D721Med (cell line): ENCODE measurements at regions not wholly inside any gene's neighbourhood (a gene's known extent, or its start where the extent isn't known, plus 50 kb on each side); places are given as distances from the start of the nearest gene placed in this dataset.
"Not testable (repeated sequence)": the region's sequence is repeated elsewhere in the genome, so short reads cannot be mapped to it uniquely, and the experiment has no call there.

Source experiments
- DNase-seq: peaks from one replicate; pipeline ENCODE4 v3.0.0; 2011; ENCODE audit warnings: low spot score; ENCODE audit not compliant: insufficient read length
- FAIRE-seq: peaks from 2 replicates; lab custom pipeline; 2011; peaks lifted over from hg19 to GRCh38; lab: Jason Lieb, UNC
- TF ChIP-seq, protein P1 (sequence below): IDR thresholded peaks from 2 replicates; pipeline ENCODE4 v1.5.1; 2012; ENCODE audit warnings: mild to moderate bottlenecking, control low read depth; ENCODE audit not compliant: insufficient read depth; ENCODE audit errors: missing control alignments

DNA sequence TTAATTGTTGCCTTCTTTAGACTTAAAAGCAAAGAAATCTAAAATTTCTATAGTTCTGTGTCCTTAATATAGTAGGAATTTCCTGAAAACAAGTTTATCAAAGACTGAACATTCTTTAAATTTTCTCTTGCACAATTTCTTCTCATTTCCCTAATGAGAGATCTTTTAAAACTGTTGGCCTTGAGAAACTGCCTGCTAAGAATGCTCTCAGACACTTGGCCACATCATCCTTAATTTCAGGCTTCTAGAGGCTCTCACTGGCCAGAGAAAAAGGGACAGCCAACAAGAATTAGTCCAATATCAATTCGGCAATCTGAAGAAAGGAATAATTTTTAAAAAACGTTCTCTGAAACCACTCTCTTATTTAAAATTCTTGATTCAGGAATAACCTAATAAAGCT lies 167.0 kb upstream of the CREB1 start:
- TF ChIP-seq, protein P1, sequence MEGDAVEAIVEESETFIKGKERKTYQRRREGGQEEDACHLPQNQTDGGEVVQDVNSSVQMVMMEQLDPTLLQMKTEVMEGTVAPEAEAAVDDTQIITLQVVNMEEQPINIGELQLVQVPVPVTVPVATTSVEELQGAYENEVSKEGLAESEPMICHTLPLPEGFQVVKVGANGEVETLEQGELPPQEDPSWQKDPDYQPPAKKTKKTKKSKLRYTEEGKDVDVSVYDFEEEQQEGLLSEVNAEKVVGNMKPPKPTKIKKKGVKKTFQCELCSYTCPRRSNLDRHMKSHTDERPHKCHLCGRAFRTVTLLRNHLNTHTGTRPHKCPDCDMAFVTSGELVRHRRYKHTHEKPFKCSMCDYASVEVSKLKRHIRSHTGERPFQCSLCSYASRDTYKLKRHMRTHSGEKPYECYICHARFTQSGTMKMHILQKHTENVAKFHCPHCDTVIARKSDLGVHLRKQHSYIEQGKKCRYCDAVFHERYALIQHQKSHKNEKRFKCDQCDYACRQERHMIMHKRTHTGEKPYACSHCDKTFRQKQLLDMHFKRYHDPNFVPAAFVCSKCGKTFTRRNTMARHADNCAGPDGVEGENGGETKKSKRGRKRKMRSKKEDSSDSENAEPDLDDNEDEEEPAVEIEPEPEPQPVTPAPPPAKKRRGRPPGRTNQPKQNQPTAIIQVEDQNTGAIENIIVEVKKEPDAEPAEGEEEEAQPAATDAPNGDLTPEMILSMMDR: no peak
- no peak for FAIRE-seq
- no peak for DNase-seq

DNA sequence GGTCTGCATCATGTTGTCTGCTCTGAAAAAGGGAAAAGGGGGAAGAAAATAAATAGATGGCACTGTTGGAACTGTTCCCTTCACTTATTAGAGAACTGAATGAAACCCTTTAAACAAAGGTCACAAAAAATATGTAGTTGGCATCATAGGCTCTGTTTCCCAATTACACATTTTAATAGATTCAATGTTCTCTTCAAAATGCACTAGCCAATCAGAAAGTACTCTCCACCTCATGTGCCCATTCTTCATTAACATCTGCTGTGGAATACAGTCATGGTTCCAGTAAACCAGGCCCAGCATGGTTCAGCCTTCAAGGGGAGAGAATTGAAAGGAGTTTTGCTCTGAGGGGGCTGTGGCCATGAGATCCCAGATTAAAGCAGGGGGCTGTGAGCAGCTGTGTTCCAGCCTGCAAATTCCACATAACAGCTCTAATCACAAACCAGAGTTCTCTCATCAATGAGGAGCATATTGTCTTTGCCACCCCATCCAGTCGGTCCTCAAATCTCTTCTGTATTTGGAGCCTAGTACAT lies 165.9 kb upstream of the CREB1 start:
- FAIRE-seq: no peak
- DNase-seq: no peak
- TF ChIP-seq, protein P1: no peak

DNA sequence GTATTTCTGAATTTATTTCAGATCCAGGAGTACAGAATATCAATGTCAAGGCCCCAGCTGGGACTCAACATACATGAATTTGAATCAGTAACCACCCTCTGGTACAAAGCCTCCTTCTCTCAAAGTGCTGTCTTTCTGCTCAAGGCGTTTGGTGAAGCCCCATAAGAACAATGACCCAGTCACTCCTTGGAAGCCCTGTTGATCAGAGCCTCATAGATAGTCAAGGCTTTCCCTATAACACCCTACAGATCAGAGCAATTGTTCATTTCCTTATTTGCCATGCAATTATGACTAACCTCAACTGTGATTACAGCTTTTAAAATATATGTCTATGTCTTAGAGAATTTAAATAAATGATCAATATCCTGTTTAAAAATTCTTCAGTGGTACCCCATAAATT lies 159.1 kb upstream of the CREB1 start:
- no peak for FAIRE-seq
- TF ChIP-seq, protein P1: no peak

DNA sequence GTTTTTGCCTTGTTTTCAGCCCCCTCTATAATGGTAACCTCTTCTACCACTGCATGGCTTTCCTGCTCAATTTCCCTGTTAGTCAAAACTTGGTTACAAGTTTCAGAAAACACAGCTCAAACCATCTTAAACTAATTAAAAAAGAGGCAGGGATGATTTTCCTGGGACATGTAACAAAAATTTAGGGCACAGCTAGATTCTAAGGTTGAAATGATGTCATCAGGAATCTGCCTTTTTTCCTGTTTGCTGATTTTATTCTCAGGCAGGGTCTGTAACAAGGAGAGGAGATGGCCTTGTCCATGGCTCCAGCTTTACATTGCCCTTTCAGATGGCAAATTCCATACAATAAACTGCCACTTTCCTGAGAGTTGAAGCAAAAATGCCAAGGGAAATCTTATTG lies 157.9 kb upstream of the CREB1 start:
- DNase-seq (no peak), FAIRE-seq (no peak)
- TF ChIP-seq, protein P1: no peak

More for the DNA sequence above, 159.1 kb upstream of the CREB1 start:
- no peak for DNase-seq

DNA sequence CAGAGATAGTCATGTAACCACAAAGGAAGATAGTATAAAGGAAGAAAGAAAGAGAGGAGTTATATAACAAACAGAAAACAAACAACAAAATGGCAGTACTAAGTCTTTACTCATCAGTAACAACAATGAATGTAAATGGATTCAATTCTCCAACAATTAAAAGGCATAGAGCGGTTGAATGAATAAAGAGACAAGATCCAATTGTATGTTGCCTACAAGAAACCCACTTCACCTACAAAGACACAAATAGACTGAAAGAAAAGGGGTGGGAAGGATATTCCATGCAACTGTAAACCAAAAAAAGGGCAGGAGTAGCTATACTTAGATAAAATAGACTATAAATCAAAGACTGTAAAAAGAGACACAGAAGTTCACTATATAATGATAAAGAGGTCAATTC lies 157.3 kb upstream of the CREB1 start:
- no peak for FAIRE-seq
- TF ChIP-seq, protein P1: no peak
- DNase-seq: no peak

DNA sequence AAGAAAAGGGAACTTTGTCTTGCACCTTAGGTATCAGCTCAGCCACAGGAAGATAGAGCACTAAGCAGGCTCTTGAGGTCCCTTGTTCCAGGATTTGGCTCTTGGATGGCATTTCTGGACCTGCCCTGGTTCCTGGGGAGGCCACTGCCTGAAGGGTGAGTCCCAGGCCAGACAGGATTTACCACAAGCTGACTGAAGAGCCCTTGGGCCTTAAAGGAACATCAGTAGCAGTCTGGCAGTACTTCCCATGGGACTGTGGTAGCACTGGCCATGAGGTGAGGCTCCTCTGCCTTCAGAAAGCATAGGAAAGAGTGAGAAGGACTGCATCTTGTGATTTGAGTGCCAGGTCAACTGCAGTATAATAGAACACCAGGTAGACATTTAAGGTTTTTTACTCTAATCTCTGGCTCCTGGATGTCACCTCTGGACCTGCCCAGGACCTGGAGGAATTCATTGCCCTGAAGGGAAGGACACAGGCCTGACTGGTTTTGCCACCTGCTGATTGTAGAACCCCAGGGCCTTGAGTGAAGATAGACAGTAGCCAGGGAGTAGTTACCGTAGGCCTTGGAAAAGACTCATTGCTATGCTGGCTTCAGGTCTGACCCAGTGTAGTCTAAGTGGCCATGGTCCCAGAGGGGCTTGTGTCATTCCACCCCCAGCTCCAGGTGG lies 154.4 kb upstream of the CREB1 start:
- TF ChIP-seq, protein P1: no peak
- DNase-seq (no peak), FAIRE-seq (no peak)

DNA sequence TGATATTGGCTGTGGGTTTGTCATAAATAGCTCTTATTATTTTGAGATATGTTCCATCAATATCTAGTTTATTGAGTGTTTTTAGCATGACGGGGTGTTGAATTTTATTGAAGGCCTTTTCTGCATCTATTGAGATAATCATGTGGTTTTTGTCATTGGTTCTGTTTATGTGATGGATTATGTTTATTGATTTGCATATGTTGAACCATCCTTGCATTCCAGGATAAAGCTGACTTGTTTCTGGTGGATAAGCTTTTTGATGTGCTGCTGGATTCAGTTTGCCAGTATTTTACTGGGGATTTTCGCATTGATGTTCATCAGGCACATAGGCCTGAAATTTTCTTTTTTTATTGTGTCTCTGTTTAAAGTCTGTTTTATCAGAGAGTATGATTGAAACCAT lies 151.1 kb upstream of the CREB1 start:
- not testable (repeated sequence) for FAIRE-seq, DNase-seq

DNA sequence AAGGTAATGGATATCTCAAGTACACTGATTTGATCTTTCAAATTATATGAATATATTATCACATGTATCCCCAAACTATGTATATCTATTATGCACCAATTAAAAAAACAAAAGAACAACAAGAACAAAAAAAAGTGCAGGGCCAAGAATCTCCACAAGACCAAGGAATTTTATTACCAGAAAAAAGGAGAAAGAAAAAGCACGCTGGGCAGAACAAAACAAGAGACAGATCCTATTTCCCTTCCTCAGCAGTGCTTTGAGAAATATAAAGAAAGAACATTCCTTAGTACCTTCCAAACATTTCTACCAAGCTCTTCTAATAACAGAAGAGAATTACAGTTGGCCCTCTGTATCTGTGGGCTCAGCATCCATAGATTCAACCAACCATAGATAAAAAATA lies 144.7 kb upstream of the CREB1 start:
- FAIRE-seq: no peak
- TF ChIP-seq, protein P1: no peak
- no peak for DNase-seq
